Fibroblast of mammary gland (primary cell): ENCODE measurements at regions not wholly inside any gene's neighbourhood (a gene's known extent, or its start where the extent isn't known, plus 50 kb on each side); places are given as distances from the start of the nearest gene placed in this dataset.

ENCODE experiments used
- DNase-seq: peaks from one replicate; pipeline ENCODE4 v3.0.0-alpha.2; 2010; ENCODE audit warnings: low read depth
- H3K4me3 ChIP-seq: 2 replicates; pipeline ENCODE4 v1.5.1; 2011; ENCODE audit warnings: low read depth, mild to moderate bottlenecking, low read length, moderate library complexity; ENCODE audit not compliant: control insufficient read depth
- TF ChIP-seq, protein P1 (sequence below): conservative IDR thresholded peaks from 2 replicates; pipeline ENCODE4 v1.5.1; 2011; ENCODE audit warnings: low read depth, low read length, inconsistent platforms; ENCODE audit not compliant: control insufficient read depth, insufficient read depth

DNA sequence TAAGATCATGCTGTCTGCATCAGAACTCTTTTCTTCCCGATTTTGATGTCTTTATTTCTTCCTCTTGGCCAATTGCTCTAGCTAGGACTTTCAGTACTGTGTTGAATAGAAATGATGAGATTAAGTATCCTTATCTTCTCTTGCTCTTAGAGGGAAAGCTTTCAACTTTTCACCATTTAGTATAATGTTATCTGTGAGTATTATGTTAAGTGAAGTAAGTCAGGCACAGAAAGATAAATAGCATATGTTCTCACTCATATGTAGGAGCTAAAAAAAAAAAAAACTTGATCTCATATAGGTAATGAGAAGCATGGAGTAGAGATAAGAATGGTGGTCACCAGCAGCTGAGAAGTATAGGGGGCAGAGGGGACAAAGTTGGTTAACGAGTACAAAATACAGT lies 1089.5 kb downstream of the TDRD15 start:
- H3K4me3 ChIP-seq, result no peak overlapping the region
- no peak for DNase-seq
- TF ChIP-seq, protein P1, sequence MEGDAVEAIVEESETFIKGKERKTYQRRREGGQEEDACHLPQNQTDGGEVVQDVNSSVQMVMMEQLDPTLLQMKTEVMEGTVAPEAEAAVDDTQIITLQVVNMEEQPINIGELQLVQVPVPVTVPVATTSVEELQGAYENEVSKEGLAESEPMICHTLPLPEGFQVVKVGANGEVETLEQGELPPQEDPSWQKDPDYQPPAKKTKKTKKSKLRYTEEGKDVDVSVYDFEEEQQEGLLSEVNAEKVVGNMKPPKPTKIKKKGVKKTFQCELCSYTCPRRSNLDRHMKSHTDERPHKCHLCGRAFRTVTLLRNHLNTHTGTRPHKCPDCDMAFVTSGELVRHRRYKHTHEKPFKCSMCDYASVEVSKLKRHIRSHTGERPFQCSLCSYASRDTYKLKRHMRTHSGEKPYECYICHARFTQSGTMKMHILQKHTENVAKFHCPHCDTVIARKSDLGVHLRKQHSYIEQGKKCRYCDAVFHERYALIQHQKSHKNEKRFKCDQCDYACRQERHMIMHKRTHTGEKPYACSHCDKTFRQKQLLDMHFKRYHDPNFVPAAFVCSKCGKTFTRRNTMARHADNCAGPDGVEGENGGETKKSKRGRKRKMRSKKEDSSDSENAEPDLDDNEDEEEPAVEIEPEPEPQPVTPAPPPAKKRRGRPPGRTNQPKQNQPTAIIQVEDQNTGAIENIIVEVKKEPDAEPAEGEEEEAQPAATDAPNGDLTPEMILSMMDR, result no peak

DNA sequence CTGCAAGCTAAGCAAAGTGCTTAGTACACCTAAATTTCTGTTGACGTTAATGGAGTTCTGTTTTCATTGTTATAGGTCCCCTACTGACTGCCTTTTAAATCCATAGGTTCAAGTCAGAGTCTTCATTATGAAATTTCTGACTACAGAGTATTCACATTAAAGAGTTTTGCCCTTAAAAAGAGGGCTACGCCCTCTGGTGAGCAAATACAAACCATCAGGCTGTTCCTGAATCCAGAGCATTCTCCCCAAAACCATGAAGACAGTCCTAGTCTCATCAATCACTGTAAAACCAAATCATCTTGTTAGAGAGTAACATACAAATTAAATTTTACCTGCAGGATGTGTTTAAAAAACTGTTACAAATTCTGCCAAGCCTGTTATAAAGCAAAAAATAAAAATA lies 1091.7 kb downstream of the TDRD15 start:
- no peak overlapping the region for H3K4me3 ChIP-seq
- TF ChIP-seq, protein P1, result no peak
- no peak for DNase-seq

DNA sequence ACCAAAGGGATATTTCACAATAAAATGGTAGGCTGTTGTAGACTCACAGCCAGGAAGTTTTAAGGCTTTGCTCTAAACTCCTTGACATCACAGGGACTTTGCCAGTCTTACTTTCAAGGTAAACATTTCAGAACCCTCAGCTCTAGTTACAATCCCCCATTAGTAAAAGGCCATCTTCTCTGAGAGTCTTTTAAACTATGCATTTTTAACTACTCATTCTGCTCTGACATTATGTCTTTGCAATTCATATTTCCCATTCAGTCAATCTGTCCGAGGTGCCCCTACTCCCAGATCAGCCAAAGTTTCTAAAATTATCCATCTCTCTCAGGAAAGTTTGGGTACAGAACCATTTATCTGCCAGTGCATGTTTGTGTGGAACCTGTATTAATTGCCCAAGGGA lies 1094.1 kb downstream of the TDRD15 start:
- no peak overlapping the region for H3K4me3 ChIP-seq

DNA sequence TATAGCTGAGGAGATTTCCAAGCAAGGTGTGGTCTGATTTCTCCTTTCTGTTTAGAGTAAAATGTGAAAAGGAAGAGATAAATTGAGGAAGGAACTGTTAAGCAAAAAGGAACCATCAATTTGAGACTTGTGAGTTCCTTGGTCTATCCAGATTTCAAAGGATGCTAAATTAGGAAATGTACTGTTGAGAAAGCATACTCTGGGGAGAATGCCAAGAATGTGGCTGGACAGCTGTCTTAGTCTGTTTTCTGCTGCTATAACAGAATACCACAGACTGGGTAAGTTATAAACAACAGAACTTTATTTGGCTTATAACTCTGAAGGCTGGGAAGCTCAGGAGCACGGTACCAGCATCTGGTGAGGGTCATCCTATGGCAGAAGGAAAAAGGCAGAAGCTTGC lies 1097.2 kb downstream of the TDRD15 start:
- TF ChIP-seq, protein P1, result no peak
- no peak for DNase-seq
- H3K4me3 ChIP-seq, result no peak overlapping the region

More for the DNA sequence above, 1094.1 kb downstream of the TDRD15 start:
- DNase-seq, result no peak
- TF ChIP-seq, protein P1, result no peak

DNA sequence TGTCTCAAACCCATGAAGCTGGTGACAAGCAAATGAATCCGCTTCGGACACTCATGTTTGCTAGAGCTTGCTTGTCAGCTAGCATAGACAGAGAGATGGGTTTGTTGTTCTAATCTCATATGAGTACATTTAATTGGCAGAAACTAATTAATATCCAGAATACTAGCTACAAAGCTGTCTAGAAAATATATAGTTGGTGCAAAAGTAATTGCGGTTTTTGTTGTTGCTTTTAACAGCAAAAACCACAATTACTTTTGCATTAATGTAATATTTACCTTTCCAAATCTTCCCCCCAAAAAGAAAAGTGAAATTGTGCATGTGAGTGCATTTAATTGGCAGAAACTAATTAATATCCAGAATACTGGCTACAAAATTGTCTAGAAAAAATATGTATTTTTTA lies 1115.2 kb downstream of the TDRD15 start:
- TF ChIP-seq, protein P1, result no peak
- DNase-seq, result no peak
- no peak overlapping the region for H3K4me3 ChIP-seq

DNA sequence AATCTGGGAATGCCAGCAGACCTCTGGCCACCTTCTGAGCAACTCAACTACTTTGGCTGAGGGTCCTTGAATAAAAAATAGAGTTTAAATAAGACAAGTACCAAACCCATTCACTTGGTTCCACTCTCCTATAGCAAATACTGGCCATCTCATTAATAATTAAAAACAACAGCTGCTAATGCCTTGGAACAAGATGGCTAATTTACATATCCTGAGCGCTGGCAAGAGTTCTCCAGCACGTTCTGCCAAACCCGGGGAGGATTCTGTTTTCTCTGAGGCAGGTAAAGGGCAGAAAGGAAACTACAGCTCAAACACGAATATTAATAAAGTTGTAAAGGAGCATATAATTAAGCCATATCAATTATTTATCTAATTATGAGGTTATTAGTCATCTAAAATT lies 1123.7 kb downstream of the TDRD15 start:
- no peak for DNase-seq
- H3K4me3 ChIP-seq, result no peak overlapping the region
- TF ChIP-seq, protein P1, result no peak

DNA sequence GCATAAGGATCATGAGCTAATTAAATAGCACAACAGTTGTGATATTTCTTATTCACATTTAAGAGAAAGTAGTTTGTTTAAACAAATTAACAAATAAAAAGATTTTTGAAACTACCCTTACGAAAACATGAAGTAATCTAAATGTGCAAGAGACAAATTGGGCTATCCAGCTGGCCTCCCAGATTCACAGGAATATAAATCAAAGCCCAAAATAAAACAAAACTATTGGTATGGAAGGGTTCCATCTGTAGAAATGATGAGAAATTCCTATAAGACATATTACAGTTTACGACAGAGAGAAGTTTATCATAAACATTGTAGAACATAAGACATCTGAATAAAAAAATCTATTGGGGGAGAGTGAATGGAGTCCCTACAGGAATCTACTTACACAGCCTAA lies 1125.1 kb downstream of the TDRD15 start:
- DNase-seq, result no peak
- no peak overlapping the region for H3K4me3 ChIP-seq
- TF ChIP-seq, protein P1, result no peak
